Stimulated activated CD8-positive, alpha-beta memory T cell treated with anti-CD3 and anti-CD28 coated beads, Interleukin-4, amount 100 ng/mL, for 24 hours (primary cell): ENCODE measurements at regions not wholly inside any gene's neighbourhood (a gene's known extent, or its start where the extent isn't known, plus 50 kb on each side); places are given as distances from the start of the nearest gene placed in this dataset.

Experiments used
- DNase-seq: peaks from one replicate; pipeline ENCODE4 v3.0.0-alpha.2; 2020; ENCODE audit warnings: low read depth

GRCh38 chr4:178037459-178038214 is 595.4 kb upstream of the AGA start:
- DNase-seq: no peak

- no peak for DNase-seq
Observed at GRCh38 chr4:178056996-178057395, 614.8 kb upstream of the AGA start.

GRCh38 chr4:178063568-178063967 is 621.3 kb upstream of the AGA start:
- no peak for DNase-seq

GRCh38 chr4:178066338-178066941 is 624.2 kb upstream of the AGA start:
- no peak for DNase-seq

GRCh38 chr4:178068136-178068535 is 625.9 kb upstream of the AGA start:
- DNase-seq: no peak

GRCh38 chr4:178070163-178070562 is 627.9 kb upstream of the AGA start:
- no peak for DNase-seq

GRCh38 chr4:178080312-178080711 is 638.1 kb upstream of the AGA start:
- no peak for DNase-seq

GRCh38 chr4:178081176-178081575 is 638.9 kb upstream of the AGA start:
- DNase-seq: no peak

- DNase-seq: no peak
Observed at GRCh38 chr4:178081896-178082295, 639.7 kb upstream of the AGA start.

GRCh38 chr4:178082906-178083305 is 640.7 kb upstream of the AGA start:
- no peak for DNase-seq

GRCh38 chr4:178083968-178084367 is 641.7 kb upstream of the AGA start:
- DNase-seq: no peak

- DNase-seq: no peak
Observed at GRCh38 chr4:178086320-178086719, 644.1 kb upstream of the AGA start.

GRCh38 chr4:178090640-178091411 is 648.6 kb upstream of the AGA start:
- DNase-seq: no peak

- no peak for DNase-seq
Observed at GRCh38 chr4:178102139-178102538, 659.9 kb upstream of the AGA start.

- DNase-seq: no peak
Observed at GRCh38 chr4:178105242-178105641, 663.0 kb upstream of the AGA start.

- no peak for DNase-seq
Observed at GRCh38 chr4:178136736-178137345, 694.6 kb upstream of the AGA start.

- DNase-seq: no peak
Observed at GRCh38 chr4:178137732-178138471, 695.7 kb upstream of the AGA start.

- DNase-seq: no peak
Observed at GRCh38 chr4:178138491-178138890, 696.3 kb upstream of the AGA start.

- DNase-seq: no peak
Observed at GRCh38 chr4:178140326-178140915, 698.2 kb upstream of the AGA start.

- DNase-seq: no peak
Observed at GRCh38 chr4:178142724-178143123, 700.5 kb upstream of the AGA start.

- DNase-seq: no peak
Observed at GRCh38 chr4:178148106-178148505, 705.9 kb upstream of the AGA start.
